IMR-90 (cell line): ENCODE measurements at regions not wholly inside any gene's neighbourhood (a gene's known extent, or its start where the extent isn't known, plus 50 kb on each side); places are given as distances from the start of the nearest gene placed in this dataset.

Source experiments
- POLR2A ChIP-seq: IDR thresholded peaks from 2 replicates; pipeline ENCODE4 v1.6.1; 2012; ENCODE audit warnings: mild to moderate bottlenecking, low read depth, low read length
- TF ChIP-seq, protein P1 (sequence below): conservative IDR thresholded peaks from 2 replicates; pipeline ENCODE4 v1.5.1; 2012; ENCODE audit warnings: mild to moderate bottlenecking, low read depth, low read length, improper control_type of control experiment
- TF ChIP-seq, protein P2 (sequence below): fragments of 150-350 bp; IDR thresholded peaks from 2 replicates; pipeline ENCODE4 v1.6.1; 2017; ENCODE audit warnings: mild to moderate bottlenecking, antibody characterized with exemption, low read length, low read depth

DNA sequence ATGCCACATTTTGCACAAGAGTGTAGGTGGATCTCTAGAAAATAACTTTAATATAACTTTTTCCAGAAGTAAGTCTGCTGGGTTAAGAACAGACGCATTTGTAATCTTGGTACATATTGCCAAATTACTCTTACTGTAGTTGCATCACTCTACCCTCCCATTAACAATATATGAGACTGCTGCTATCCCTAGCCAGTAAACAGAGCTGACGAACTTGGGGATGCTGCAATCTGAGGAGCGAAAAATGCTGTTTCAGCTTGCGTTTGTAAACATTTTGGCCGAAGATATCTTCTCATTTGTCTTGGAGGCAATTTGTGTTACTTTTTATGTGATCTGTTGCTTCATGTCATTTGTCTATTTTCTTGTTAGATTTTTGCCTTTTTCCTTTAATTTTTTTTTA, 1482.8 kb downstream of the OLFM4 start:
- TF ChIP-seq POLR2A = no peak
- TF ChIP-seq, protein P1, sequence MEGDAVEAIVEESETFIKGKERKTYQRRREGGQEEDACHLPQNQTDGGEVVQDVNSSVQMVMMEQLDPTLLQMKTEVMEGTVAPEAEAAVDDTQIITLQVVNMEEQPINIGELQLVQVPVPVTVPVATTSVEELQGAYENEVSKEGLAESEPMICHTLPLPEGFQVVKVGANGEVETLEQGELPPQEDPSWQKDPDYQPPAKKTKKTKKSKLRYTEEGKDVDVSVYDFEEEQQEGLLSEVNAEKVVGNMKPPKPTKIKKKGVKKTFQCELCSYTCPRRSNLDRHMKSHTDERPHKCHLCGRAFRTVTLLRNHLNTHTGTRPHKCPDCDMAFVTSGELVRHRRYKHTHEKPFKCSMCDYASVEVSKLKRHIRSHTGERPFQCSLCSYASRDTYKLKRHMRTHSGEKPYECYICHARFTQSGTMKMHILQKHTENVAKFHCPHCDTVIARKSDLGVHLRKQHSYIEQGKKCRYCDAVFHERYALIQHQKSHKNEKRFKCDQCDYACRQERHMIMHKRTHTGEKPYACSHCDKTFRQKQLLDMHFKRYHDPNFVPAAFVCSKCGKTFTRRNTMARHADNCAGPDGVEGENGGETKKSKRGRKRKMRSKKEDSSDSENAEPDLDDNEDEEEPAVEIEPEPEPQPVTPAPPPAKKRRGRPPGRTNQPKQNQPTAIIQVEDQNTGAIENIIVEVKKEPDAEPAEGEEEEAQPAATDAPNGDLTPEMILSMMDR = no peak
- TF ChIP-seq, protein P2, sequence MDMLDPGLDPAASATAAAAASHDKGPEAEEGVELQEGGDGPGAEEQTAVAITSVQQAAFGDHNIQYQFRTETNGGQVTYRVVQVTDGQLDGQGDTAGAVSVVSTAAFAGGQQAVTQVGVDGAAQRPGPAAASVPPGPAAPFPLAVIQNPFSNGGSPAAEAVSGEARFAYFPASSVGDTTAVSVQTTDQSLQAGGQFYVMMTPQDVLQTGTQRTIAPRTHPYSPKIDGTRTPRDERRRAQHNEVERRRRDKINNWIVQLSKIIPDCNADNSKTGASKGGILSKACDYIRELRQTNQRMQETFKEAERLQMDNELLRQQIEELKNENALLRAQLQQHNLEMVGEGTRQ = no peak
